ENCODE measurements at regions not wholly inside any gene's neighbourhood (a gene's known extent, or its start where the extent isn't known, plus 50 kb on each side); places are given as distances from the start of the nearest gene placed in this dataset.

- no peaks in the 10 kb centered on the region for H3F3A ChIP-seq (ENCODE audit: insufficient read depth, low read length, poor library complexity, severe bottlenecking)
- H3K27me3 ChIP-seq (ENCODE audit: insufficient read depth, low read depth, low read length), result no peaks in the 10 kb centered on the region
- H3K9me3 ChIP-seq (ENCODE audit: low read length), result no peaks in the 10 kb centered on the region
- H3K4me3 ChIP-seq (ENCODE audit: low read length), result no peak overlapping the region
- no peak overlapping the region for H3K27ac ChIP-seq (ENCODE audit: low read length)
- peak; percentile 57 for TF ChIP-seq EP300 (conservative IDR thresholded peaks at IDR 0.05; ENCODE audit: poor library complexity, severe bottlenecking)
- TF ChIP-seq POLR2AphosphoS5 (IDR thresholded peaks at IDR 0.05), result peak; percentile 10
- TF ChIP-seq EZH2 (IDR thresholded peaks at IDR 0.05; ENCODE audit: borderline replicate concordance, insufficient read depth, low read length, poor library complexity, severe bottlenecking), result no peak
- H4K20me1 ChIP-seq (ENCODE audit: insufficient read depth), result no peaks in the 10 kb centered on the region
- H3K79me2 ChIP-seq (replicated peaks; ENCODE audit: insufficient read depth, low read length), result no peaks in the 10 kb centered on the region
- no peaks in the 10 kb centered on the region for H3K36me3 ChIP-seq (ENCODE audit: insufficient read depth, low read length)
- H3K4me2 ChIP-seq (ENCODE audit: low read length), result no peak overlapping the region
- H3K9me2 ChIP-seq (ENCODE audit: insufficient read depth, low read length), result no peaks in the 10 kb centered on the region
- no peak overlapping the region for H2AFZ ChIP-seq (ENCODE audit: low read depth, low read length)
- no peak overlapping the region for H3K9ac ChIP-seq (ENCODE audit: low read length)
Observed at GRCh38 chr20:10909803-10910202, 236.0 kb upstream of the JAG1 start.

- no peak overlapping the region for H3K4me2 ChIP-seq (ENCODE audit: low read length)
- no peaks in the 10 kb centered on the region for H3F3A ChIP-seq (ENCODE audit: insufficient read depth, low read length, poor library complexity, severe bottlenecking)
- no peak overlapping the region for H3K27ac ChIP-seq (ENCODE audit: low read length)
- no peak overlapping the region for H3K4me3 ChIP-seq (ENCODE audit: low read length)
- H3K36me3 ChIP-seq (ENCODE audit: insufficient read depth, low read length), result no peaks in the 10 kb centered on the region
- no peak for TF ChIP-seq TAF1 (IDR thresholded peaks at IDR 0.05; ENCODE audit: low read depth)
- TF ChIP-seq, protein P1, sequence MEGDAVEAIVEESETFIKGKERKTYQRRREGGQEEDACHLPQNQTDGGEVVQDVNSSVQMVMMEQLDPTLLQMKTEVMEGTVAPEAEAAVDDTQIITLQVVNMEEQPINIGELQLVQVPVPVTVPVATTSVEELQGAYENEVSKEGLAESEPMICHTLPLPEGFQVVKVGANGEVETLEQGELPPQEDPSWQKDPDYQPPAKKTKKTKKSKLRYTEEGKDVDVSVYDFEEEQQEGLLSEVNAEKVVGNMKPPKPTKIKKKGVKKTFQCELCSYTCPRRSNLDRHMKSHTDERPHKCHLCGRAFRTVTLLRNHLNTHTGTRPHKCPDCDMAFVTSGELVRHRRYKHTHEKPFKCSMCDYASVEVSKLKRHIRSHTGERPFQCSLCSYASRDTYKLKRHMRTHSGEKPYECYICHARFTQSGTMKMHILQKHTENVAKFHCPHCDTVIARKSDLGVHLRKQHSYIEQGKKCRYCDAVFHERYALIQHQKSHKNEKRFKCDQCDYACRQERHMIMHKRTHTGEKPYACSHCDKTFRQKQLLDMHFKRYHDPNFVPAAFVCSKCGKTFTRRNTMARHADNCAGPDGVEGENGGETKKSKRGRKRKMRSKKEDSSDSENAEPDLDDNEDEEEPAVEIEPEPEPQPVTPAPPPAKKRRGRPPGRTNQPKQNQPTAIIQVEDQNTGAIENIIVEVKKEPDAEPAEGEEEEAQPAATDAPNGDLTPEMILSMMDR (IDR thresholded peaks at IDR 0.05; ENCODE audit: poor library complexity, severe bottlenecking), result no peak
- TF ChIP-seq MXI1 (conservative IDR thresholded peaks at IDR 0.05; ENCODE audit: poor library complexity, severe bottlenecking), result no peak
- TF ChIP-seq SMC3 (conservative IDR thresholded peaks at IDR 0.05; ENCODE audit: poor library complexity), result no peak
- TF ChIP-seq POLR2AphosphoS5 (IDR thresholded peaks at IDR 0.05), result no peak
- no peak for TF ChIP-seq RAD21 (conservative IDR thresholded peaks at IDR 0.05)
- TF ChIP-seq EZH2 (IDR thresholded peaks at IDR 0.05; ENCODE audit: borderline replicate concordance, insufficient read depth, low read length, poor library complexity, severe bottlenecking), result no peak
- no peak for TF ChIP-seq EP300 (conservative IDR thresholded peaks at IDR 0.05; ENCODE audit: poor library complexity, severe bottlenecking)
- TF ChIP-seq, protein P2, sequence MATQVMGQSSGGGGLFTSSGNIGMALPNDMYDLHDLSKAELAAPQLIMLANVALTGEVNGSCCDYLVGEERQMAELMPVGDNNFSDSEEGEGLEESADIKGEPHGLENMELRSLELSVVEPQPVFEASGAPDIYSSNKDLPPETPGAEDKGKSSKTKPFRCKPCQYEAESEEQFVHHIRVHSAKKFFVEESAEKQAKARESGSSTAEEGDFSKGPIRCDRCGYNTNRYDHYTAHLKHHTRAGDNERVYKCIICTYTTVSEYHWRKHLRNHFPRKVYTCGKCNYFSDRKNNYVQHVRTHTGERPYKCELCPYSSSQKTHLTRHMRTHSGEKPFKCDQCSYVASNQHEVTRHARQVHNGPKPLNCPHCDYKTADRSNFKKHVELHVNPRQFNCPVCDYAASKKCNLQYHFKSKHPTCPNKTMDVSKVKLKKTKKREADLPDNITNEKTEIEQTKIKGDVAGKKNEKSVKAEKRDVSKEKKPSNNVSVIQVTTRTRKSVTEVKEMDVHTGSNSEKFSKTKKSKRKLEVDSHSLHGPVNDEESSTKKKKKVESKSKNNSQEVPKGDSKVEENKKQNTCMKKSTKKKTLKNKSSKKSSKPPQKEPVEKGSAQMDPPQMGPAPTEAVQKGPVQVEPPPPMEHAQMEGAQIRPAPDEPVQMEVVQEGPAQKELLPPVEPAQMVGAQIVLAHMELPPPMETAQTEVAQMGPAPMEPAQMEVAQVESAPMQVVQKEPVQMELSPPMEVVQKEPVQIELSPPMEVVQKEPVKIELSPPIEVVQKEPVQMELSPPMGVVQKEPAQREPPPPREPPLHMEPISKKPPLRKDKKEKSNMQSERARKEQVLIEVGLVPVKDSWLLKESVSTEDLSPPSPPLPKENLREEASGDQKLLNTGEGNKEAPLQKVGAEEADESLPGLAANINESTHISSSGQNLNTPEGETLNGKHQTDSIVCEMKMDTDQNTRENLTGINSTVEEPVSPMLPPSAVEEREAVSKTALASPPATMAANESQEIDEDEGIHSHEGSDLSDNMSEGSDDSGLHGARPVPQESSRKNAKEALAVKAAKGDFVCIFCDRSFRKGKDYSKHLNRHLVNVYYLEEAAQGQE (IDR thresholded peaks at IDR 0.05; ENCODE audit: borderline replicate concordance), result no peak
- H4K20me1 ChIP-seq (ENCODE audit: insufficient read depth), result no peaks in the 10 kb centered on the region
- H3K79me2 ChIP-seq (replicated peaks; ENCODE audit: insufficient read depth, low read length), result no peaks in the 10 kb centered on the region
- H3K27me3 ChIP-seq (ENCODE audit: insufficient read depth, low read depth, low read length), result no peaks in the 10 kb centered on the region
- H3K9me3 ChIP-seq (ENCODE audit: low read length), result no peaks in the 10 kb centered on the region
- no peak overlapping the region for H3K9ac ChIP-seq (ENCODE audit: low read length)
- H3K9me2 ChIP-seq (ENCODE audit: insufficient read depth, low read length), result no peaks in the 10 kb centered on the region
- no peak overlapping the region for H2AFZ ChIP-seq (ENCODE audit: low read depth, low read length)
Observed at GRCh38 chr20:10910535-10911178, 236.9 kb upstream of the JAG1 start.

Data from neural cell (in vitro differentiated cells).